HG02840 (cell line): ENCODE measurements at regions not wholly inside any gene's neighbourhood (a gene's known extent, or its start where the extent isn't known, plus 50 kb on each side); places are given as distances from the start of the nearest gene placed in this dataset.
"Not testable (repeated sequence)": the region's sequence is repeated elsewhere in the genome, so short reads cannot be mapped to it uniquely, and the experiment has no call there.

ENCODE experiments used
- ATAC-seq: cut with Tn5 transposase; IDR thresholded peaks from one replicate; pipeline ENCODE4 v1.9.1; 2021; ENCODE audit warnings: mild to moderate bottlenecking, moderate library complexity, moderate number of reproducible peaks; ENCODE audit not compliant: unreplicated experiment, low FRiP score

DNA sequence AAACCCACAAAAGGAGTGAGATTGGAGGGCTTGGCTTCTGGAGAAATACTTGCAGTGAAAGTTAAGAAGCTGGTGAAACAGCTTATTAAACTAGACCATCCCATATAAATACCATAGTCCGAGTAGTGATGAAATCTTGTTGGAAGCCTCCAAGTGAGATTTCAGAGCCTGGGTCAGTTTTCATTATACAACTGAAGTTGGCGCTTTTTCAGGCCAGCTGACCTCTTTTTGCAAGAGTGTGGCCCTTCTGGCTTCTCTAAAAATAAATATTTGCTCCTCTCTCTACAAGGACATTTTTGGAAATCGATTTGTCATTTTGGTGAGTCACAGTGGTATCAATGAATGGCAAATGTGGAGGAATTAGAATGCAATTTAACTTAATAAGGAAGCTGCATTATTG lies 51.2 kb upstream of the THRB start:
- ATAC-seq: no peak

DNA sequence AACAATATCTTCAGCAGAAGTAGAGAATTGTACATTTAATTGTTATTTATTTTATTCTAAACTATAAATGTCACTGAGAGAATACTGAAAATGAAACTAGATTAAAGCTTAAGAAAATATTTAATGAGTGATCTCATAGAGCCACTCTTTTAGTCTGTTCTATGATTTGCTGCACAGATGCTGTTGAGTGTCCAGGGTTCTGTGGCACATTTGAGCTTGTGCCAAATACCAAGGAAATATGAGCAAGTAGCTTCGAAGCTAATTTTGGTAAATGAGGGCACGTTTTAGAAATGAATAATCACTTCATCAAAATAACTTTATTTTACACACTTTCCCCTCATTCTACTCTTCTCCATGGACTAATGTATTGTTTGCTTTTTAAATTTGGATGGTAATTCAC lies 53.6 kb upstream of the THRB start:
- no peak for ATAC-seq

- ATAC-seq: no peak
These were observed 55.9 kb upstream of the THRB start for GRCh38 chr3:24550588-24550987.

DNA sequence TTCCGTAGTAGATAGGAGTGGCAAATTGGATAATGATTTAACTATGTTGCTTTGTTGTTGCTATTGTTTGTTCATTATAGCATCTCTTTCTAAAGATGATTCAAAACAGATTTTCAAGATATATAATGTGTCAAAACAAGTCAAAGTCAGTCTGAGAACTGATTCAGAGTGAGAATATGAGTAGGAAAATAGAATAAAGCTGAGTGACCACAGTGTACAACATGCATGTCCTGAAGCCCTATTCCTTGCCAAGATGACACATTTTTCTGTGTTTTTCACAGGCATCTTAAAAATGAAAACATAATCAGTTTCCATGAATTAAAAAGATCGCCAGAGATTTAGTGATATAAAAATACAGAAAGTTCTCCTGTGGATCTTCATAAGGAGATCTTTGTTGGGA lies 57.0 kb upstream of the THRB start:
- no peak for ATAC-seq

DNA sequence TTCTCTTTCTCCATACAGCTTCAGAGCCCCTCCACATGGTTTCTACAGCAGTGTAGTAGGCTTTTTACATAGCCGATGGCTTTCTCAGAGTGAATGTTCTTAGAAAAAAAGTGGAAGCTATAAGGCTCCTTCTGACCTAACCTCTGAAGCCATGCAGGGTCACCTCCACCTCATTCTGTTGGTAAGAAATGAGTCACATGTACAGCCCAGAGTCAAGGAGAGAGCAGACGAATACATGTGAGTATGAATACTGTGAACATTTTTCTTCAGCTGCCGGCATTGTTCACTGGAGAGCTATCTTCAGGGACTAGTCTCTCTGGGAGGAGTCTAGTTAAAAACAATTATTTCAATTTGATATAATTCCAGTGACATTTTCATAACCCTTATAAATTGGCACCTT lies 68.2 kb upstream of the THRB start:
- ATAC-seq: no peak

- no peak for ATAC-seq
These were observed 70.4 kb upstream of the THRB start for GRCh38 chr3:24565053-24565452.

DNA sequence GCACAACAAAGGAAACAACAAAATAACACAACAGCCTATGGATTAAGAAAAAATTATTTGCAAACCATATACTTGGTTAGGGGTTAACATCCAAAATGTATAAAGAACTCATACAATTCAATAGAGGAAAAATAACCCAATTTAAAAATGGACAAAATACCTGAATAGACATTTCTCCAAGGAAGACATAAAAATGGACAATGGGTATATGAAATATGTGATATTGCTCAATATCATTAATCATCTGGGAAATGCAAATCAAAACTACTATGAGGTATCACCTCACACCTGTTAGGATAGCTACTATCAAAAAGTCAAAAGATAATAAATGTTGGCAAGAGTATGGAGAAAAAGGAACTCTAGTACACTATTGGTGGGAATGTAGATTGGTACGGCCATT lies 71.0 kb upstream of the THRB start:
- no peak for ATAC-seq

GRCh38 chr3:24566927-24567326 lies 72.3 kb upstream of the THRB start:
- no peak for ATAC-seq

DNA sequence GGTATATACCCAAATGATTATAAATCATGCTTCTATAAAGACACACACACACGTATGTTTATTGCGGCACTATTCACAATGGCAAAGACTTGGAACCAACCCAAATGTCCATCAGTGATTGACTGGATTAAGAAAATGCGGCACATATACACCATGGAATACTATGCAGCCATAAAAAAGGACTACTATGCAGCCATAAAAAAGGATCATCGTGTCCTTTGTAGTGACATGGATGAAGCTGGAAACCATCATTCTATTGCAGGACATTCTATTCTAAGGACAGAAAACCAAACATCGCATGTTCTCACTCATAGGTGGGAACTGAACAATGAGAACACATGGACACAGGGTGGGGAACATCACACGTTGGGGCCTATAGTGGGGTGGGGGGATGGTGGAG lies 77.8 kb upstream of the THRB start:
- ATAC-seq: not testable (repeated sequence)

GRCh38 chr3:24573576-24573975 lies 78.9 kb upstream of the THRB start:
- ATAC-seq: no peak

GRCh38 chr3:24578324-24578723 lies 83.7 kb upstream of the THRB start:
- ATAC-seq: no peak

DNA sequence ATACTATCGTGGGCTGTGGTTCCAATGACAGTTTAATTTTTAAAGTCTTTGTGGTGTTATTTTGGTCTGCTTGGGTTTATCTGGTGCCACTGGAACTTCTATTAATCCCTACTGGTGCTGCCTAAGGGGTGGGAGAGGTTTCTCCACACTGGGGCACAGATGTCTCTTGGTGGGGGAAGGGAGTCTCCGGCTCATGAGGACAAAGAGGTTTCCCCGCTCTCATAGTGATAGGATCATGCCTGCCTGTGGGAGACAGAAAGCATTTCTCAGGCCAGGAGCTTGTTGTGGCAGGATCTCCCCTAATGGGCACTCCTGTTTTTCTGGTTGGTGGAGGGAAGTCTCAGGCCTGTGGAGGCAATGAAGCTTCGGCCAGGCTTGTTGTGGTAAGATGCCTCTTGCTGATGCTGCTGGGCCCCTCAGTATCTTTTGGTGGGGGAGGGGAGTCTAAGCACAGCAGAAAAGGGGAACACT lies 84.3 kb upstream of the THRB start:
- ATAC-seq: no peak

GRCh38 chr3:24582431-24583403 lies 88.1 kb upstream of the THRB start:
- ATAC-seq: no peak

- ATAC-seq: no peak
These were observed 92.3 kb upstream of the THRB start for GRCh38 chr3:24586920-24587319.

DNA sequence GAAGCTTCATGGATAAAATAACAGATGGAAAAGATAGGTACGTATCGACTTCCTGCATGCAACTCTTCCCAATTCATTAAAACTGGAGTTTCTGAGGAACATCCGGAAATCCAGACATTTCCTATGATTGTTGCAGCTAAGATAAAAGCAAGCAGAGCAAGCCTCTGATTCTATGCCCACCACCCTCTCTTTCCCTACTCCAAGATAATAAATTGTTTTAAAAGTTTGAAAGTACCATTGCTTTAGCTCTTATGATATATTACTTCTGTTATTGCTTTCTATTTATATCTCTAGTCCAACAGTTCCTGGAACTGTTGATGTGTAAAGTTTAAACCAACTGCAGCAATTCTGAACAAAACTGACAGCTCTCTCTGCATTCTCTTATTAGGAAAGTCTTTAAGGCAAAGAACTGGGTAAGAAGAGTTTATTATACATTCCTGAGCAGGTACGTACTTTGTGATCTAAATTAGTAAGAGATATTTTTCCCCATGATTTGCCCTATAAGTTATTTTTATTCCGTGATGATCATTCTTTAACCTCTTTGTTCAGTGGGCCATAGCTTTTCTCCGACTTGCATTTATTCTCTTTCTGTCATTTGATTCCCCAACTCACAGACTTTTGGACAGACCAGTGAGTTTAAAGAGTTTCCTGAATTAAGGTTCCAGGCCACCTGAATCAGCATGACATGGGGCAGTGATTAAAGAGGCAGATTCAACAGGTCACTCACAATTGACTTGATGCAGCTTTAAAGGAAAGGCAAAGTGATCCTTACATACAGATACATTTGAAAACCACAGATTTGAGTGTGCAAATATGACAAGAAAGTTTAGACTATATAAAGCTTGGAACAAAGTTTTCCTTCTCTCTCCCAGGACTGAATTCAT lies 94.2 kb upstream of the THRB start:
- no peak for ATAC-seq

- no peak for ATAC-seq
These were observed 94.8 kb upstream of the THRB start for GRCh38 chr3:24589513-24589851.

- ATAC-seq: no peak
These were observed 95.6 kb upstream of the THRB start for GRCh38 chr3:24589931-24590880.

DNA sequence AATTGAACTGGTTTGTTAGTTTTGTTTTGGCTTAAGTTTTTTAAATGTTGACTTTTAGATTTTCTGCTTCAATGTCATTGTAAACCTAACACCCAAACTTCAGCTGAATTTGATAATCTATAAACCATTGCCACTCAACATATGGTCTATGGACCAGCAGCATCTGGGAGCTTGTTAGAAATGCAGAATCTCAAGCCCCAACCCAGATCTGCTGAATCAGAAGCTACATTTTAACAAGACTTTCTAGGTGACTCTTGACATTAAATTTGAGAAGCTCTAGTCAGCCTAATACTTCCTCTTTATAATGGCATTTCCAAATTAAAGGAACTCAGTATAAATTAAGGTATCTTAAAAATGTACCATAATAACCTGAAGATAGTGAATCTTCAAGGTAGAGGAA lies 96.5 kb upstream of the THRB start:
- no peak for ATAC-seq

- ATAC-seq: no peak
These were observed 97.3 kb upstream of the THRB start for GRCh38 chr3:24591661-24592555.
